Liver (tissue), 3 donors: ENCODE measurements at regions not wholly inside any gene's neighbourhood (a gene's known extent, or its start where the extent isn't known, plus 50 kb on each side); places are given as distances from the start of the nearest gene placed in this dataset.

ENCODE experiments used
- ATF3 ChIP-seq: IDR thresholded peaks from 2 replicates; pipeline ENCODE4 v1.6.1; 2016; ENCODE audit warnings: antibody characterized with exemption
- CTCF ChIP-seq: fragments of 150-350 bp; IDR thresholded peaks from 2 replicates; pipeline ENCODE4 v1.5.1; 2017; ENCODE audit warnings: improper control_type of control experiment, low read depth, low read length; ENCODE audit not compliant: missing input control
- GABPA ChIP-seq, 2 donors: IDR thresholded peaks in 1 of 2; conservative IDR thresholded peaks in 1 of 2; 2 replicates each; pipeline ENCODE4 v1.6.1; 2016; ENCODE audit warnings: antibody characterized with exemption in 2 of 2, mild to moderate bottlenecking in 1 of 2, moderate library complexity in 1 of 2
- TAF1 ChIP-seq: conservative IDR thresholded peaks from 2 replicates; pipeline ENCODE4 v1.6.1; 2016; ENCODE audit warnings: antibody characterized with exemption, mild to moderate bottlenecking
- donor health status: healthy.
- donor health status: healthy.

- TF ChIP-seq CTCF = no peak
- TF ChIP-seq TAF1 = no peak
- no peak for TF ChIP-seq ATF3
- no peak for TF ChIP-seq GABPA (IDR thresholded peaks at IDR 0.05 in 1 of 2, conservative IDR thresholded peaks at IDR 0.05 in 1 of 2)
These were observed 62.4 kb upstream of the SDK1 start for GRCh38 chr7:3238525-3239210.
